ENCODE measurements at regions not wholly inside any gene's neighbourhood (a gene's known extent, or its start where the extent isn't known, plus 50 kb on each side); places are given as distances from the start of the nearest gene placed in this dataset.

DNA sequence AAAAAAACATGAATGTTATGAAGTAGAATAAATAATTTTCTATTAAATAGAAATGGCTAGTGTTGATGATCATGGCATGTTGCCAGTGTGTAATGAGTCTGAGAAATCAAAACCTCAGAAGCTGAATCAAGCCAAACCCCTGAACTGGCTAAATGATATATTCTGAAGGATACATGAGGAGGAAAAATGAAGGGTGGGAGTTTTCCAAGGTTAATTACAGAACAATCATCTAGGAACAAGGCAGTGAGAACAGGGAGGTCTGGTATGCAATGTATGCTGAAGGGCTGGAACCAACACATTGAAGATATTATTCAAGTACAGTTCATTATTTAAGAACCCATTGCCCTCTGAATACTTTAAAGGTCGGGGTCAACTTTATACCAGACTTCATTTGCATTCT is 309.1 kb upstream of the NRIP1 start:
- Histone ChIP-seq H3K27me3 (ENCODE audit: control insufficient read depth in 1 of 2, insufficient read depth in 2 of 2, low read length in 1 of 2) (no peaks in the 10 kb centered on the region), H3K36me3 (ENCODE audit: control insufficient read depth in 1 of 2, insufficient read depth in 2 of 2, low read length in 1 of 2) (no peaks in the 10 kb centered on the region), H3K9me3 (ENCODE audit: control insufficient read depth, low read length) (peaks cover 4% of the 10 kb centered on the region), H3K4me3 (ENCODE audit: low read length in 2 of 2) (no peak overlapping the region), H3K4me1 (ENCODE audit: control insufficient read depth in 1 of 2, insufficient read depth in 2 of 2, low read length in 2 of 2) (no peaks in the 10 kb centered on the region), H3K27ac (ENCODE audit: low read depth in 1 of 2, low read length in 2 of 2) (no peak overlapping the region)
- intact Hi-C loops (cut with DNase I), result no loop called here
- DNase-seq, result no peak
- 89% methylated on average over 1 of the region's 1 CpG for WGBS, 2 donors
- ATAC-seq (ENCODE audit: low FRiP score), result no peak

- Histone ChIP-seq H3K36me3 (ENCODE audit: control insufficient read depth in 1 of 2, insufficient read depth in 2 of 2, low read length in 1 of 2) (no peaks in the 10 kb centered on the region), H3K9me3 (ENCODE audit: control insufficient read depth, low read length) (peaks cover 7% of the 10 kb centered on the region), H3K27ac (ENCODE audit: low read depth in 1 of 2, low read length in 2 of 2) (no peak overlapping the region), H3K4me3 (ENCODE audit: low read length in 2 of 2) (no peak overlapping the region), H3K27me3 (ENCODE audit: control insufficient read depth in 1 of 2, insufficient read depth in 2 of 2, low read length in 1 of 2) (no peaks in the 10 kb centered on the region), H3K4me1 (ENCODE audit: control insufficient read depth in 1 of 2, insufficient read depth in 2 of 2, low read length in 2 of 2) (no peaks in the 10 kb centered on the region)
- 43 to 51% methylated on average over 3 of the region's 3 CpGs for WGBS, 2 donors
- ATAC-seq (ENCODE audit: low FRiP score), result no peak
- intact Hi-C loops (cut with DNase I), result no loop called here
- DNase-seq, result no peak
Observed at GRCh38 chr21:15379776-15380175, 315.0 kb upstream of the NRIP1 start.

DNA sequence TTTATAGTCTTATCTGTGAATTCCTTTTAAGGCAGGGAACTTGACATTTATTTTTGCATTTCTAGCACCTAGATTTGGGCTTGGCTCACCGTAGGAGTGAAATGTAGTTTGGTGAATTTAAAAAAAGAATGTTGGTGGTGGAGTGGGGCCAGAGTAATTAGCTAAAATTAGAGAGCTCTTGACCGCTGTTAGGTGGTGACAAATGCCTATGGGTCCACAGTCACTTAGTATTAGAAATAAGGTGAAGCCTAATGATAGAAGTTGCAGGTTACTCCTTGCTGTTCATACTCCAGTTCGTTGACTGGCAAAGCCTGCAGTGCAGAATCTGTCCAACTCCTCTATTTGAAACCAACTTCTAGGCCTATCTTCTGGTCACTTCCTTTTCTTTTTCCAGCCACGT is 318.8 kb upstream of the NRIP1 start:
- Histone ChIP-seq H3K4me3 (ENCODE audit: low read length in 2 of 2) (no peak overlapping the region), H3K36me3 (ENCODE audit: control insufficient read depth in 1 of 2, insufficient read depth in 2 of 2, low read length in 1 of 2) (no peaks in the 10 kb centered on the region), H3K27me3 (ENCODE audit: control insufficient read depth in 1 of 2, insufficient read depth in 2 of 2, low read length in 1 of 2) (no peaks in the 10 kb centered on the region), H3K4me1 (ENCODE audit: control insufficient read depth in 1 of 2, insufficient read depth in 2 of 2, low read length in 2 of 2) (no peaks in the 10 kb centered on the region), H3K9me3 (ENCODE audit: control insufficient read depth, low read length) (peaks cover 3% of the 10 kb centered on the region), H3K27ac (ENCODE audit: low read depth in 1 of 2, low read length in 2 of 2) (no peak overlapping the region)
- ATAC-seq (ENCODE audit: low FRiP score) (no peak), DNase-seq (no peak)
- 19 to 20% methylated on average over 4 of the region's 4 CpGs for WGBS, 2 donors
- intact Hi-C loops (cut with DNase I), result no loop called here

DNA sequence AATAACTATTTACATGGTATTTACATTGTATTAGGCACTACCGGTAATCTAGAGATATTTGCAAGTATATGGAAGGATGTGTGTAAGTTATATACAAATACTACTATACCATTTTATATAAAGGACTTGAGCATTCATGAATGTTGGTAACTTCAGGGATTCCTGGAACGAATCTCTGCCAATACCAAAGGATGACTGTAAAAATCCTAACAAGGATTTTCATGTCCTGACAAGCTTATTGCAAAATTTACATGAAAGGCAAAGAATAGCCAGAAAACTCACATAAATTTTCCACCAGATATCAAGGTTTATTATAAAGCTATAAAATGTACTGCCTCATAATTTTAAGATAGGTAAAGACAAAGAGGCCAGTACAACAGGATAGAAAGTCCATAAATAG is 325.2 kb upstream of the NRIP1 start:
- Histone ChIP-seq H3K27me3 (ENCODE audit: control insufficient read depth in 1 of 2, insufficient read depth in 2 of 2, low read length in 1 of 2) (no peaks in the 10 kb centered on the region), H3K4me3 (ENCODE audit: low read length in 2 of 2) (no peak overlapping the region), H3K4me1 (ENCODE audit: control insufficient read depth in 1 of 2, insufficient read depth in 2 of 2, low read length in 2 of 2) (no peaks in the 10 kb centered on the region), H3K36me3 (ENCODE audit: control insufficient read depth in 1 of 2, insufficient read depth in 2 of 2, low read length in 1 of 2) (no peaks in the 10 kb centered on the region), H3K9me3 (ENCODE audit: control insufficient read depth, low read length) (no peaks in the 10 kb centered on the region), H3K27ac (ENCODE audit: low read depth in 1 of 2, low read length in 2 of 2) (no peak overlapping the region)
- WGBS, 2 donors, result 88 to 89% methylated on average over 2 of the region's 2 CpGs
- intact Hi-C loops (cut with DNase I), result no loop called here
- no peak for DNase-seq
- no peak for ATAC-seq (ENCODE audit: low FRiP score)

GRCh38 chr21:15397258-15397657 is 332.5 kb upstream of the NRIP1 start:
- WGBS, 2 donors, result 82 to 94% methylated on average over 2 of the region's 2 CpGs
- DNase-seq (no peak), ATAC-seq (ENCODE audit: low FRiP score) (no peak)
- intact Hi-C loops (cut with DNase I), result no loop called here
- peaks cover 0 to 1% of the 10 kb centered on the region in 2 donors for H3K27me3 ChIP-seq (ENCODE audit: control insufficient read depth in 1 of 2, insufficient read depth in 2 of 2, low read length in 1 of 2)
- no peaks in the 10 kb centered on the region for H3K9me3 ChIP-seq (ENCODE audit: control insufficient read depth, low read length)
- no peaks in the 10 kb centered on the region for H3K4me1 ChIP-seq (ENCODE audit: control insufficient read depth in 1 of 2, insufficient read depth in 2 of 2, low read length in 2 of 2)
- H3K36me3 ChIP-seq (ENCODE audit: control insufficient read depth in 1 of 2, insufficient read depth in 2 of 2, low read length in 1 of 2), result no peaks in the 10 kb centered on the region
- no peak overlapping the region for H3K4me3 ChIP-seq (ENCODE audit: low read length in 2 of 2)
- no peak overlapping the region for H3K27ac ChIP-seq (ENCODE audit: low read depth in 1 of 2, low read length in 2 of 2)

- H3K4me1 ChIP-seq (ENCODE audit: control insufficient read depth in 1 of 2, insufficient read depth in 2 of 2, low read length in 2 of 2), result no peaks in the 10 kb centered on the region
- DNase-seq (no peak), ATAC-seq (ENCODE audit: low FRiP score) (no peak)
- no peaks in the 10 kb centered on the region for H3K9me3 ChIP-seq (ENCODE audit: control insufficient read depth, low read length)
- 76% methylated on average over 1 of the region's 1 CpG for WGBS, 2 donors
- intact Hi-C loops (cut with DNase I), result no loop called here
- H3K27me3 ChIP-seq (ENCODE audit: control insufficient read depth in 1 of 2, insufficient read depth in 2 of 2, low read length in 1 of 2), result peaks cover 0 to 1% of the 10 kb centered on the region in 2 donors
- no peaks in the 10 kb centered on the region for H3K36me3 ChIP-seq (ENCODE audit: control insufficient read depth in 1 of 2, insufficient read depth in 2 of 2, low read length in 1 of 2)
- H3K27ac ChIP-seq (ENCODE audit: low read depth in 1 of 2, low read length in 2 of 2), result no peak overlapping the region
- no peak overlapping the region for H3K4me3 ChIP-seq (ENCODE audit: low read length in 2 of 2)
Observed at GRCh38 chr21:15400905-15401304, 328.9 kb upstream of the USP25 start.

DNA sequence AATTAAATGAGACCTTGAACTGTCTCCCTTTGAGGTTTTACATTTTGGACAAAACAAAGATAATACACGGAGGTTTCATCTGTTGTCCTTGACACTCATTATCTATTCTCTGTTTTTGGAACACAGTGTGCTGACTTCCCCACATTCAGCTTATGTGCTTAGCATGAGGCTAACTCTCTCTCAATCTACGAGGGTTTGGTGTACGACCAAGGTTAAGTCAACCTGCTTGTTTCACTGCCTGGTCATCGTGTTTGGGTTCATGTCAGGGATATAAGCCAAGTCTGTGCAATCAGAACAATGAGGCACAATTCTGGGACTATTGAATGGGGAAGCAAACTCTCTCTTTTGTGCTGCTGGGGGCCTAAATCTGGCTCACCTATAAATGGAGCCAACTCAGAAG is 328.5 kb upstream of the USP25 start:
- DNase-seq (no peak), ATAC-seq (ENCODE audit: low FRiP score) (no peak)
- no peaks in the 10 kb centered on the region for H3K4me1 ChIP-seq (ENCODE audit: control insufficient read depth in 1 of 2, insufficient read depth in 2 of 2, low read length in 2 of 2)
- no peak overlapping the region for H3K27ac ChIP-seq (ENCODE audit: low read depth in 1 of 2, low read length in 2 of 2)
- peaks cover 0 to 1% of the 10 kb centered on the region in 2 donors for H3K27me3 ChIP-seq (ENCODE audit: control insufficient read depth in 1 of 2, insufficient read depth in 2 of 2, low read length in 1 of 2)
- no peaks in the 10 kb centered on the region for H3K36me3 ChIP-seq (ENCODE audit: control insufficient read depth in 1 of 2, insufficient read depth in 2 of 2, low read length in 1 of 2)
- no peak overlapping the region for H3K4me3 ChIP-seq (ENCODE audit: low read length in 2 of 2)
- no peaks in the 10 kb centered on the region for H3K9me3 ChIP-seq (ENCODE audit: control insufficient read depth, low read length)
- intact Hi-C loops (cut with DNase I), result no loop called here
- WGBS, 2 donors, result 79 to 86% methylated on average over 4 of the region's 4 CpGs

GRCh38 chr21:15405214-15405613 is 324.6 kb upstream of the USP25 start:
- Histone ChIP-seq H3K27me3 (ENCODE audit: control insufficient read depth in 1 of 2, insufficient read depth in 2 of 2, low read length in 1 of 2) (no peaks in the 10 kb centered on the region), H3K27ac (ENCODE audit: low read depth in 1 of 2, low read length in 2 of 2) (no peak overlapping the region), H3K9me3 (ENCODE audit: control insufficient read depth, low read length) (no peaks in the 10 kb centered on the region), H3K36me3 (ENCODE audit: control insufficient read depth in 1 of 2, insufficient read depth in 2 of 2, low read length in 1 of 2) (no peaks in the 10 kb centered on the region), H3K4me1 (ENCODE audit: control insufficient read depth in 1 of 2, insufficient read depth in 2 of 2, low read length in 2 of 2) (no peaks in the 10 kb centered on the region), H3K4me3 (ENCODE audit: low read length in 2 of 2) (no peak overlapping the region)
- ATAC-seq (ENCODE audit: low FRiP score) (no peak), DNase-seq (no peak)
- intact Hi-C loops (cut with DNase I), result no loop called here

DNA sequence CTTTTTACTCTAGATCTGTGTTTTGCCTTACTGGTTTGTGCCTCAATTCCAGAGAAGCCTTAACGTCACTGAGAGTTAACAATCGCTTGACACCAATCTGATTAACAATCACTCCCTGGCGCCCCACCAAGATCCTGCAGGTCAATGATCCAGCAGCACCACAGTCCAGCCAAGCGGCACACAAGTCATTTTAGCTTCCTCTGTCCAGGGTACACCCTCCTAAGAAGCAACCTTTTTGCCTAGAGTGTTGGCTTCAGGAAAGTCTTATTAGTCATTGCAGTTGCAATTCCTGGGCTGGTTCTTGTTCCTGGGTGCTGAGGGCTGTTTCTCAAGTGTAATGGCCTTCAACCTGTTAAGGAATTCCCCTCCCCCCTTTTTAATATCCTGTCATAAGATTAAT is 323.0 kb upstream of the USP25 start:
- Histone ChIP-seq H3K27me3 (ENCODE audit: control insufficient read depth in 1 of 2, insufficient read depth in 2 of 2, low read length in 1 of 2) (no peaks in the 10 kb centered on the region), H3K27ac (ENCODE audit: low read depth in 1 of 2, low read length in 2 of 2) (no peak overlapping the region), H3K36me3 (ENCODE audit: control insufficient read depth in 1 of 2, insufficient read depth in 2 of 2, low read length in 1 of 2) (no peaks in the 10 kb centered on the region), H3K4me3 (ENCODE audit: low read length in 2 of 2) (no peak overlapping the region), H3K4me1 (ENCODE audit: control insufficient read depth in 1 of 2, insufficient read depth in 2 of 2, low read length in 2 of 2) (no peaks in the 10 kb centered on the region), H3K9me3 (ENCODE audit: control insufficient read depth, low read length) (no peaks in the 10 kb centered on the region)
- no peak for ATAC-seq (ENCODE audit: low FRiP score)
- DNase-seq, result no peak
- intact Hi-C loops (cut with DNase I), result no loop called here
- WGBS, 2 donors, result 75 to 81% methylated on average over 4 of the region's 4 CpGs
